ENCODE measurements at regions not wholly inside any gene's neighbourhood (a gene's known extent, or its start where the extent isn't known, plus 50 kb on each side); places are given as distances from the start of the nearest gene placed in this dataset.

DNA sequence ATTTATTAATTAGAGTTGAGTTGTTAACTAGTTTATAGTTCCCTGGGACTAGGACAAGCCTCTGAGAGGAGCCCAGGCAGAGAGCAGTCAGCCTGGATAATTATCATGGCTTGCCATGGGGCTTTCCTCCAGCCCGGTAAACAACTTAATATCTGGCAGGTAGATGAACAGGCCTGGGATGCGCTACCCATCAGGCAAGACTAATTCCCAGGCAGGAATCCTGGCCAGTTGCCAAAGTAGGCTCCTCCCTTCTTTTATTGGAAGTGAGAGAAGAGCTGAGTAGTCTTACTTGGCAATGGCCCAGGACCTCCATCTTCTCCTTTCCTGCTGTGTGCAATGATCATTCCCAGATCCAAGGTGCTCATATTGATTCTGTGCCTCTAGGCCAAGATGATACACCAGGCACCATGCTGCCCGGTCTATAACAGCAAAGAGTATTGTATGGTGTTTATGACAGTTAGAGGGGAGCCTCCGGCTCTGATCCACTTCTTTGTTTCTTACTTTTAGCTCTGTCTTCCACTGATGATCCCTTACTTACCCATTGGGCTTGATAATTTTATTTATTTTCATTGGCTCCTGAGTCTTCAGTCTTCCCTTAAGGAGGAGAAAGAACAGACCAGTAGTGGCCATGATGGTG lies 408.7 kb downstream of the REEP3 start:
- TF ChIP-seq CTCF (IDR thresholded peaks at IDR 0.05) (no peak), POLR2AphosphoS5 (IDR thresholded peaks at IDR 0.05) (no peak), POLR2A (IDR thresholded peaks at IDR 0.05) (no peak), EP300 (IDR thresholded peaks at IDR 0.05) (no peak)
